ENCODE measurements at regions not wholly inside any gene's neighbourhood (a gene's known extent, or its start where the extent isn't known, plus 50 kb on each side); places are given as distances from the start of the nearest gene placed in this dataset.

GRCh38 chr3:148082506-148083280 is 615.0 kb upstream of the AGTR1 start:
- Histone ChIP-seq H3K4me1 (no peaks in the 10 kb centered on the region), H3K36me3 (no peaks in the 10 kb centered on the region), H3K27ac (no peak overlapping the region), H3K27me3 (no peaks in the 10 kb centered on the region), H3K4me3 (no peak overlapping the region), H3K9me3 (no peaks in the 10 kb centered on the region)
- intact Hi-C loops (cut with DNase I): no loop called here
- 47% methylated on average over 4 of the region's 4 CpGs for WGBS (ENCODE audit: insufficient coverage, low coverage, low lambda C conversion rate, missing lambda C conversion rate)
- no peak for TF ChIP-seq CTCF (IDR thresholded peaks at IDR 0.05)
- no peak for TF ChIP-seq POLR2A (IDR thresholded peaks at IDR 0.05)
- ATAC-seq (no peak), DNase-seq (no peak)

DNA sequence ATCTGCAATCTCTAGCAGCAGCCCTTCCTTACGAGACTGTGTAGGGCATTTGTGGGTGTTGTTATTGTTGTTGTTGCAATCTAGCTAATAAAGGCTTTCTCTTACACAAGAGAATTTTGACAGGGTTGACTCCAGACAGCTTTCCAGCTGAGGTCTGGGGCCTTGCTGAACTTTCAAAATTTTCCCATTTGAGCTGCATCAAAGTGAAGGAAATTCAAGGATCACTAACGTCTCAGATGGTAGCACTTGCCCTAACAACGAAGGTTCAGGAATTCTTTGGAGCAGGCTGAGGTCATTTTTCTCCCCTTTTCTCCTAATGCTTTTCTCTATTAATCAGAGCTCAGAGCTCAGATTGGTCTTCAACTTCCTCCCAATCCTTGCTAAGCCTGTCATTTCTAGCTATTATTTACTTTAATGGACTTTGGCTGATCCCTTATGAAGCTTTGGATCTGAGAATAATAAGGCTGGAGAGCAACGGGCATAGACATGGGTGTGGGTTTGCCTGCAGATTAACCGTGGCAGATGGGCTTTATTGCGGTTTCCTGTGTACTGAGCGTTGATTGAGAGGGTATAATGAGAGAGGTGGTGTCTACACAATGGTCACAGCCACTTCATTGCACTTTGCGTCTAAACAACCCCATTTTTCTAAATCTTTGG is 614.0 kb upstream of the AGTR1 start:
- H3K27me3 ChIP-seq: no peaks in the 10 kb centered on the region
- 52% methylated on average over 8 of the region's 8 CpGs for WGBS (ENCODE audit: insufficient coverage, low coverage, low lambda C conversion rate, missing lambda C conversion rate)

GRCh38 chr3:148084931-148085330 is 612.8 kb upstream of the AGTR1 start:
- H3K4me3 ChIP-seq: no peak overlapping the region
- no peaks in the 10 kb centered on the region for H3K9me3 ChIP-seq
- DNase-seq (no peak), ATAC-seq (no peak)
- intact Hi-C loops (cut with DNase I): no loop called here
- H3K27me3 ChIP-seq: no peaks in the 10 kb centered on the region
- H3K4me1 ChIP-seq: no peaks in the 10 kb centered on the region
- H3K36me3 ChIP-seq: no peaks in the 10 kb centered on the region
- WGBS (ENCODE audit: insufficient coverage, low coverage, low lambda C conversion rate, missing lambda C conversion rate): 73% methylated on average over 4 of the region's 4 CpGs
- no peak overlapping the region for H3K27ac ChIP-seq
- TF ChIP-seq POLR2A (IDR thresholded peaks at IDR 0.05): no peak
- no peak for TF ChIP-seq CTCF (IDR thresholded peaks at IDR 0.05)

More for the DNA sequence above, 614.0 kb upstream of the AGTR1 start:
- Histone ChIP-seq H3K4me1 (no peaks in the 10 kb centered on the region), H3K27ac (no peak overlapping the region), H3K36me3 (no peaks in the 10 kb centered on the region), H3K4me3 (no peak overlapping the region), H3K9me3 (no peaks in the 10 kb centered on the region)
- TF ChIP-seq CTCF (IDR thresholded peaks at IDR 0.05) (no peak), POLR2A (IDR thresholded peaks at IDR 0.05) (no peak)
- no peak for DNase-seq
- intact Hi-C loops (cut with DNase I): no loop called here
- ATAC-seq: no peak

DNA sequence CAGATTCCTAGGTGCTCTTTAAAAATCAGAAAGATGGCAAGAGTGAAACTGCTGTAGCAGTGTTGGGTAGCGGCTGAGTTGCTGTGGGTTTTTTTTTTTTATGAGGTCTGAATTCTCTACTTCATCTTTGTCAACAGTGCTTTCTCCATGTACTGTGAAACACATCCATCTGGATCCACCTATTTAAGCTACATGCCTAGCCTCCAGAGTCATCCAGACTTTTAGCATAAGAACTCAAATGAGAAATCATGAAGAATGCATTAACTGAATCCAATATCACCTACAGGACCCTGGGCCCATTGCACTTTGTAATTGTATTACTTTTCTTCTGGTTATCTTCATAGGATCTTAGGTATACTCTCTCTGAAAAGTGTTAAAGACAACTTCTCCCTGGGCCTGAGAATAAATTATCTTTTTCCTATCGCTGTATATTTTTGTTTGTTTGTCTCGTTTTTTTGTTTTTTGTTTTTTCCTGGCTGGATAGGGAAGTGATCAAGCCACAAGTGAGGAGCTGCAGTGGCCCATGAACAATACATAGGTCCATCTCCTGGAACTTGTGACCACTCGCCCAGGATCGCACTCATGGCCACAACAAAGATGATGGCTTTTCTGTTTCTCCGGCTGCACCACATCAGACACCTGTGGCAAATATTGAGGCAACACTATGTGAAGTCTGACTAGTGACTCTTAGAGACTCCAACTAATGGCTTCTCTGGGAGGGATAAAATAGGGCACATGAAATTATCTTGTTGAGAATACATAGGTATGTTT is 609.9 kb upstream of the AGTR1 start:
- no peak for ATAC-seq
- no peaks in the 10 kb centered on the region for H3K36me3 ChIP-seq
- DNase-seq: no peak
- H3K27me3 ChIP-seq: no peaks in the 10 kb centered on the region
- H3K4me1 ChIP-seq: no peaks in the 10 kb centered on the region
- no peak overlapping the region for H3K4me3 ChIP-seq
- H3K9me3 ChIP-seq: no peaks in the 10 kb centered on the region
- TF ChIP-seq CTCF (IDR thresholded peaks at IDR 0.05) (no peak), POLR2A (IDR thresholded peaks at IDR 0.05) (no peak)
- WGBS (ENCODE audit: insufficient coverage, low coverage, low lambda C conversion rate, missing lambda C conversion rate): 66% methylated on average over 6 of the region's 6 CpGs
- intact Hi-C loops (cut with DNase I): no loop called here
- no peak overlapping the region for H3K27ac ChIP-seq
